Body of pancreas (tissue), 4 donors: ENCODE measurements at regions not wholly inside any gene's neighbourhood (a gene's known extent, or its start where the extent isn't known, plus 50 kb on each side); places are given as distances from the start of the nearest gene placed in this dataset.

ENCODE experiments used
- ATAC-seq: fragments of 150-250 bp; one replicate; pipeline ENCODE4 v1.9.1; 2016
- DNase-seq, 4 donors: peaks; one replicate each; pipeline ENCODE4 v3.0.0-alpha.2; 2019
- H3K27ac ChIP-seq, 4 donors: fragments of 200-600 bp; sonication (generic); 1 replicate in 3 of 4; 2 replicates in 1 of 4; pipeline versions ENCODE4 v1.5.1 to v1.6.1; 2016 to 2019; ENCODE audit warnings: mild to moderate bottlenecking in 1 of 4, mixed read lengths in 1 of 4, moderate library complexity in 1 of 4
- H3K27me3 ChIP-seq, 2 donors: fragments of 200-600 bp; sonication (generic); one replicate each; pipeline ENCODE4 v1.6.0; 2016; ENCODE audit warnings: mild to moderate bottlenecking in 1 of 2
- H3K36me3 ChIP-seq, 2 donors: fragments of 200-600 bp; sonication (generic); replicated peaks in 1 of 2; 2 replicates each; pipeline ENCODE4 v1.5.1; 2016; ENCODE audit warnings: low read depth in 2 of 2; ENCODE audit not compliant: insufficient read depth in 1 of 2
- H3K4me1 ChIP-seq: fragments of 200-600 bp; sonication (generic); one replicate; pipeline ENCODE4 v1.6.0; 2016
- H3K4me3 ChIP-seq, 2 donors: fragments of 200-600 bp; sonication (generic); 1 replicate in 1 of 2; 2 replicates in 1 of 2; pipeline ENCODE4 v1.5.1; 2016 to 2019
- H3K9me3 ChIP-seq, 3 donors: fragments of 200-600 bp; sonication (generic); 1 replicate in 2 of 3; 2 replicates in 1 of 3; pipeline ENCODE4 v1.5.1; 2016
- CTCF ChIP-seq, 7 experiments: fragments of 450-650 bp in 4 of 7; fragments of 200-600 bp in 3 of 7; sonication (generic) in 3 of 7; IDR thresholded peaks; one replicate each; pipeline ENCODE4 v1.5.1; 2016 to 2019; ENCODE audit warnings: antibody characterized with exemption in 7 of 7
- POLR2A ChIP-seq, 3 donors: fragments of 450-650 bp; IDR thresholded peaks; one replicate each; pipeline ENCODE4 v1.6.1; 2016; ENCODE audit warnings: antibody characterized with exemption in 3 of 3, mild to moderate bottlenecking in 2 of 3
- WGBS, 2 donors: methylation state at CpG; one replicate each; pipeline ENCODE4 v1.1.5; 2017; 5-methylcytosine and 5-hydroxymethylcytosine counted together
- intact Hi-C: fragments of 100-400 bp; cut with DNase I; formaldehyde crosslinking; loops from one replicate; pipeline ENCODE4 v1.15.1; 2023

DNA sequence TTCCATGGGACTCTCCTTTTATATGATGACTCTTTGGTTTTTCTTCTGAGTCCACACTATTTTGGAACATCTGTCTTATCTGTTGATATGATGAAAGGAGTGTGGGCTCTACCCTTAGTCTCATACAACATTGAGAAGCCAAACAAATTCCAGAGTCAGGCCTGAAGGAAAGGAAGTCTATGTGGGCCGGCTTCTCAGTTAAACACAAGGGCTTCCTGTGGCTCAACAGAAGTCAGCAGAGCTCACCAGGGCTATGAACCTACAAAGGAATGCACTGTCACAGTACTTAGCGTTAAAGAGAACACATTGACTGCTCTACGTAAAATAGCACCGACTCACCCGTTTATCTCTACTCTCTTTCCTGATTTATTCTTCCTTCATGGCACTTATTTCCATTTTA is 641.0 kb upstream of the FRG1 start:
- Histone ChIP-seq H3K27me3 (no peaks in the 10 kb centered on the region), H3K4me1 (no peaks in the 10 kb centered on the region), H3K27ac (no peak overlapping the region), H3K36me3 (no peaks in the 10 kb centered on the region), H3K9me3 (no peaks in the 10 kb centered on the region), H3K4me3 (no peak overlapping the region)
- intact Hi-C loops: no loop called here
- DNase-seq (no peak), ATAC-seq (no peak)
- TF ChIP-seq CTCF (IDR thresholded peaks at IDR 0.05) (no peak), POLR2A (IDR thresholded peaks at IDR 0.05) (no peak)
- 57 to 72% methylated on average over 5 of the region's 5 CpGs for WGBS, 2 donors

GRCh38 chr4:189301692-189302091 is 639.0 kb upstream of the FRG1 start:
- Histone ChIP-seq H3K36me3 (no peaks in the 10 kb centered on the region), H3K27me3 (no peaks in the 10 kb centered on the region), H3K27ac (no peak overlapping the region), H3K4me1 (no peaks in the 10 kb centered on the region), H3K9me3 (no peaks in the 10 kb centered on the region), H3K4me3 (no peak overlapping the region)
- DNase-seq (no peak), ATAC-seq (no peak)
- TF ChIP-seq CTCF (IDR thresholded peaks at IDR 0.05): no peak
- no peak for TF ChIP-seq POLR2A (IDR thresholded peaks at IDR 0.05)
- WGBS, 2 donors: 78 to 81% methylated on average over 9 of the region's 9 CpGs
- intact Hi-C loops: no loop called here

GRCh38 chr4:189302719-189303118 is 638.0 kb upstream of the FRG1 start:
- H3K9me3 ChIP-seq: no peaks in the 10 kb centered on the region
- H3K4me3 ChIP-seq: no peak overlapping the region
- no peak overlapping the region for H3K27ac ChIP-seq
- no peaks in the 10 kb centered on the region for H3K36me3 ChIP-seq
- WGBS, 2 donors: 79 to 81% methylated on average over 8 of the region's 8 CpGs
- H3K4me1 ChIP-seq: no peaks in the 10 kb centered on the region
- ATAC-seq (no peak), DNase-seq (no peak)
- intact Hi-C loops: no loop called here
- H3K27me3 ChIP-seq: no peaks in the 10 kb centered on the region
- TF ChIP-seq CTCF (IDR thresholded peaks at IDR 0.05) (no peak), POLR2A (IDR thresholded peaks at IDR 0.05) (no peak)

DNA sequence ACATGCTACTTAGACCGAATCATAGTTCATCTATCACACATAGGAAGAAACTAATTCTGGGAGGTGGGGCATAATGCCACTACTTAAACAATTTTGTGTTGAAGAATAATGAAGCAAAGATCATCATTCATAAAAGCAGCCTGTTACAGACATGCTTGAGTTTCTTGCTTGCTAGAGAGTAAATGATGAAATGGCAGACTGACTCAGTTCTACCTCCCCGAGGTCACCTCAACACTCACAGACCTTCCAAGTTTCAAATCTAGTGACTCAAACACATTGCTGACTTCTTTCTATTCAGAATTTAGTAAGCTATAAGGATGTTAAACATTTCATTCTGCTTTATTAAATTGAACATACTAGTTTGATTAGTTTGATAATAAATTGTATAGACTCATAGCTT is 636.5 kb upstream of the FRG1 start:
- no peaks in the 10 kb centered on the region for H3K27me3 ChIP-seq
- 57 to 60% methylated on average over 2 of the region's 2 CpGs for WGBS, 2 donors
- H3K4me3 ChIP-seq: no peak overlapping the region
- TF ChIP-seq CTCF (IDR thresholded peaks at IDR 0.05) (no peak), POLR2A (IDR thresholded peaks at IDR 0.05) (no peak)
- H3K9me3 ChIP-seq: no peaks in the 10 kb centered on the region
- no peaks in the 10 kb centered on the region for H3K36me3 ChIP-seq
- no peaks in the 10 kb centered on the region for H3K4me1 ChIP-seq
- H3K27ac ChIP-seq: no peak overlapping the region
- no peak for DNase-seq
- intact Hi-C loops: no loop called here
- no peak for ATAC-seq

- no peak overlapping the region for H3K27ac ChIP-seq
- no peaks in the 10 kb centered on the region for H3K4me1 ChIP-seq
- no peaks in the 10 kb centered on the region for H3K27me3 ChIP-seq
- TF ChIP-seq CTCF (IDR thresholded peaks at IDR 0.05) (no peak), POLR2A (IDR thresholded peaks at IDR 0.05) (no peak)
- no peak for DNase-seq
- H3K9me3 ChIP-seq: no peaks in the 10 kb centered on the region
- ATAC-seq: no peak
- H3K4me3 ChIP-seq: no peak overlapping the region
- intact Hi-C loops: no loop called here
- WGBS, 2 donors: 0 to 4% methylated on average over 2 of the region's 2 CpGs
- H3K36me3 ChIP-seq: no peaks in the 10 kb centered on the region
Measured at GRCh38 chr4:189304809-189305208, 635.9 kb upstream of the FRG1 start.
